Left lung (tissue), 4 donors: ENCODE measurements at regions not wholly inside any gene's neighbourhood (a gene's known extent, or its start where the extent isn't known, plus 50 kb on each side); places are given as distances from the start of the nearest gene placed in this dataset.

Experiments used
- ATAC-seq: fragments of 200-7000 bp; cut with Tn5 transposase; one replicate; pipeline ENCODE4 v1.9.1; 2020; ENCODE audit warnings: moderate library complexity
- DNase-seq, 4 donors: peaks; one replicate each; pipeline ENCODE4 v3.0.0-alpha.2; 2013 to 2020
- H3K27ac ChIP-seq, 2 donors: fragments of 200-600 bp; sonication (generic) in 1 of 2; one replicate each; pipeline versions ENCODE4 v1.5.0 to v1.8.0; 2020 to 2021
- H3K27me3 ChIP-seq, 2 donors: fragments of 200-600 bp; sonication (generic) in 1 of 2; one replicate each; pipeline versions ENCODE4 v1.5.0 to v1.8.0; 2020 to 2021
- H3K36me3 ChIP-seq, 2 donors: fragments of 200-600 bp; sonication (generic) in 1 of 2; one replicate each; pipeline versions ENCODE4 v1.5.0 to v1.8.0; 2020 to 2021
- H3K4me1 ChIP-seq, 2 donors: fragments of 200-600 bp; one replicate each; pipeline ENCODE4 v1.8.0; 2021
- H3K4me3 ChIP-seq, 2 donors: fragments of 200-600 bp; sonication (generic) in 1 of 2; one replicate each; pipeline versions ENCODE4 v1.5.0 to v1.8.0; 2020 to 2021; ENCODE audit warnings: mild to moderate bottlenecking in 1 of 2
- H3K9me3 ChIP-seq, 2 donors: fragments of 200-600 bp; sonication (generic) in 1 of 2; one replicate each; pipeline versions ENCODE4 v1.5.0 to v1.8.0; 2020 to 2021
- intact Hi-C, 2 donors: fragments of 100-400 bp; cut with DNase I; formaldehyde crosslinking; loops; one replicate each; pipeline versions ENCODE4 v1.11.2 to v1.14.2; 2022
- TF ChIP-seq, protein P1 (sequence below), 2 donors: fragments of 200-600 bp; sonication (generic) in 1 of 2; IDR thresholded peaks; one replicate each; pipeline versions ENCODE4 v1.5.0 to v1.8.0; 2021; ENCODE audit warnings: antibody characterized with exemption in 2 of 2
- donor health status: DM: no; HTN: yes; CAD: no.
- donor health status: DM: no; HTN: no; CAD: no.

DNA sequence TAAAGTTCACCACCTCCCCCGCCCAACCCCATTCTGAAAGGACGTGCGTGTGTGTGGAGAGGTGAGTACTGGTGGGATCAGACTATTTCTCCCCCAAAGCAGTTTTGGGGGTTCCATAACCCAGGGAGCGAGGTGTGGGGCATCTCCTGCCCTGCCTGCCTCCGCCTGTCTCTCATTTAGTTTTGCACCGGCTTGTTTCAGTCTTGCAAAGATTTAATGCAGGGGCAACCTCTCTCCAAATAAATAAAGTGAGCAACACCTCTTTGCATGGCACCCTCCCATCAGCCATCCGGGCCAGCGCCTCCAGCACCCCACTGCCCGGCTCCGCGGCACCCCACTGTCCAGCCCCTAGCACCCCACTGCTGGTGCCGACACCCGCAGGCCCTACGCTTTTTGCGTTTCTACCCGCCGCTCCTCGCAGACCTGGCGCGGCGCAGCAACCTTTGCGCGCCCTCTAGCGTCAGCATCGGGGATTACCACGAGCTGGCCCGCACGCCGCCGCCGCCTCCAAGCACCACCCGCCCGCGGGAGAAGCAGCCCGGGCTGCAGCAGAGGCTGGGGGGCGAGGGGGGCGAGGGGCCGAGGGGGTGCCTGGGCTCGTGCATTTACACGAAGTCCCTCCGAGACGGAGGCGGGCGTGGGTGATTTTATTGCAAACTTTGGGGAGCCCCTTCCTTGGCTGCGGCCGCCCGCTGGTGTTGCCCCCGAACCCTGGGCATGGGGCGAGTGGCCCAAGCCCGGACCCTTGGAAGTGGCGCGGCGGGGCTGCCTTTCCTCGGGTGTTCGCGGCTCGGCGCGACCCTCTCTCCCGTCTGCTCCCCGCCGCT is 55.8 kb upstream of the VRK1 start:
- intact Hi-C loops, result loop anchor here in 1 of 2 donors (10.0 kb wide), 1 partner anchor 167 kb away; no protein-coding TSS in a partner anchor

DNA sequence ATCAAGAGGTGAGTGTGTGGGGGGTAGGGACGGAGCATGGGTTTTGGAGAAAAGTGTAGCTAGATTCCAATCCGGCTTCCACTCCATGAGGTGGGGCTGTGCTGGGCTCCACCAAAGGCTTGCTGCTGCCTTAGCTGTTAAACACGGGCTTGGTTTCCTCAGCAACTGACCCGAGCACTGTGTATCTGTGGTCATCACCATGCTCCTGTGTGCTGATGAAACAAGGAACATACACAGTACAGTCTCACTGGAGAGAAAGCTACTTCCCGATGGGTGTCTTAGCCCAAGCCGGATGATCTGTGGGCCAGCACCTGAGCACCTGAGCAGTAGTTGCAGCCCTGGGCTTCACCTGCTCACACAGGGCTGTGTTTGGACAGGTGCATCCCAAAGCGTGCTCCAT is 52.9 kb upstream of the VRK1 start:
- intact Hi-C loops, result loop anchor here in 1 of 2 donors (10.0 kb wide), 1 partner anchor 169 kb away; no protein-coding TSS in a partner anchor
- TF ChIP-seq, protein P1, sequence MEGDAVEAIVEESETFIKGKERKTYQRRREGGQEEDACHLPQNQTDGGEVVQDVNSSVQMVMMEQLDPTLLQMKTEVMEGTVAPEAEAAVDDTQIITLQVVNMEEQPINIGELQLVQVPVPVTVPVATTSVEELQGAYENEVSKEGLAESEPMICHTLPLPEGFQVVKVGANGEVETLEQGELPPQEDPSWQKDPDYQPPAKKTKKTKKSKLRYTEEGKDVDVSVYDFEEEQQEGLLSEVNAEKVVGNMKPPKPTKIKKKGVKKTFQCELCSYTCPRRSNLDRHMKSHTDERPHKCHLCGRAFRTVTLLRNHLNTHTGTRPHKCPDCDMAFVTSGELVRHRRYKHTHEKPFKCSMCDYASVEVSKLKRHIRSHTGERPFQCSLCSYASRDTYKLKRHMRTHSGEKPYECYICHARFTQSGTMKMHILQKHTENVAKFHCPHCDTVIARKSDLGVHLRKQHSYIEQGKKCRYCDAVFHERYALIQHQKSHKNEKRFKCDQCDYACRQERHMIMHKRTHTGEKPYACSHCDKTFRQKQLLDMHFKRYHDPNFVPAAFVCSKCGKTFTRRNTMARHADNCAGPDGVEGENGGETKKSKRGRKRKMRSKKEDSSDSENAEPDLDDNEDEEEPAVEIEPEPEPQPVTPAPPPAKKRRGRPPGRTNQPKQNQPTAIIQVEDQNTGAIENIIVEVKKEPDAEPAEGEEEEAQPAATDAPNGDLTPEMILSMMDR (IDR thresholded peaks at IDR 0.05), result no peak
- ATAC-seq (no peak), DNase-seq (no peak)
- Histone ChIP-seq H3K27ac (no peak overlapping the region), H3K4me1 (peaks cover 4 to 9% of the 10 kb centered on the region in 2 donors), H3K27me3 (peaks cover 22 to 95% of the 10 kb centered on the region in 2 donors), H3K4me3 (no peak overlapping the region), H3K36me3 (no peaks in the 10 kb centered on the region), H3K9me3 (no peaks in the 10 kb centered on the region)

More for the DNA sequence above, 55.8 kb upstream of the VRK1 start:
- no peaks in the 10 kb centered on the region for H3K9me3 ChIP-seq
- ATAC-seq (peak; percentile 98), DNase-seq (peak; percentile 47 to 95 (median 63))
- H3K4me1 ChIP-seq, result peaks cover 4 to 9% of the 10 kb centered on the region in 2 donors
- TF ChIP-seq, protein P1 (IDR thresholded peaks at IDR 0.05), result peak; percentile 87 to 93
- H3K36me3 ChIP-seq, result no peaks in the 10 kb centered on the region
- H3K4me3 ChIP-seq, result peak overlapping the region in 1 of 2 donors; percentile 16
- H3K27me3 ChIP-seq, result peaks cover 47 to 91% of the 10 kb centered on the region in 2 donors
- no peak overlapping the region for H3K27ac ChIP-seq

DNA sequence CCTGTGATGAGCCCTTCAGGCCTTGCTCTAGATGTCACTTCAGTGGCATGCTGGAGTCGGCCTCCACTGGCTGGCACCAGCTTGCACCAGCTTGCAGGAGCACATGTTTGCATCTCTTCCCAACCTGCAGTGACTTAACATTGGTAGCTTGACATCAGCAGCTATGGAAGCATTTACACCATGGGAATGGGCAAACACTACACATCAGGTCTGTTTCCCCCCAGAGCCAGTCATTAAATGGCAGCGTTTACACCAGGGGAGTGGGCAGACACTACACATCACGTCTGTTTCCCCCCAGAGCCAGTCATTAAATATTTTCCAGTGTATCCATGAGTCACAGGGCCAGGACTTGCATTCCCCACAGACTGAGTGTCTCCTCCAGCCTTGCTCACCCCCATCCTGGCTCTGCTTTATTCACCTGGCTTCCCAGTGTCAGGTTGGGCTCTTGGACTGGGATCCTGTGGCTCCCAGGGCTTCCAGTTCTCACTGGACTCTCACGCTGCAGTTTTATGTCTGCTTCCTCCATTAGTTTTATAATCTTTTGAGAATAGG is 51.6 kb upstream of the VRK1 start:
- Histone ChIP-seq H3K27me3 (peaks cover 13 to 93% of the 10 kb centered on the region in 2 donors), H3K27ac (no peak overlapping the region)
- no peak for ATAC-seq

DNA sequence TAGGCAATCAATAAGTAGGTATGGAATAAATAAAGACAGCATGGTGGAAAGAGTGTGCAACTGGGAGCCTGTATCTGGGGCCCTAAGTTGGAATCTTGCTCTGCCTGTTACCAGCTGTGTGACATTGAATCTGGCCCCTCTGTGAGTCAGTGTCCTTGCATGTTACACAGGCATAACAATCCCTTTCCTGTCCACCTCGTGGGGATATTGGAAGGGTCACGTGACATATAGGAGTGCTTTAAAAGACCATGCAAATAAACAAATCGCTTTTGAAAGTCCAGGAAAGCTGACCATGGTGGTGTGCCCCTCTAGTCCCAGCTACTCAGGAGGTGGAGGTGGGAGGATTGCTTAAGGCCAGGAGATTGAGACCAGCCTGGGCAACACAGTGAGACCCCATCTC is 51.1 kb upstream of the VRK1 start:
- no peaks in the 10 kb centered on the region for H3K9me3 ChIP-seq
- intact Hi-C loops, result loop anchor here in 1 of 2 donors (10.0 kb wide), 1 partner anchor 171 kb away; no protein-coding TSS in a partner anchor
- no peak for DNase-seq
- H3K27ac ChIP-seq, result no peak overlapping the region
- peaks cover 8 to 90% of the 10 kb centered on the region in 2 donors for H3K27me3 ChIP-seq
- no peak overlapping the region for H3K4me3 ChIP-seq
- no peaks in the 10 kb centered on the region for H3K36me3 ChIP-seq
- TF ChIP-seq, protein P1 (IDR thresholded peaks at IDR 0.05), result no peak
- H3K4me1 ChIP-seq, result peaks cover 4 to 8% of the 10 kb centered on the region in 2 donors
- no peak for ATAC-seq

More for the DNA sequence above, 51.6 kb upstream of the VRK1 start:
- Histone ChIP-seq H3K9me3 (no peaks in the 10 kb centered on the region), H3K4me3 (no peak overlapping the region), H3K4me1 (peaks cover 4 to 9% of the 10 kb centered on the region in 2 donors), H3K36me3 (no peaks in the 10 kb centered on the region)
- no peak for DNase-seq
- intact Hi-C loops, result loop anchor here in 1 of 2 donors (10.0 kb wide), 1 partner anchor 171 kb away; no protein-coding TSS in a partner anchor
- TF ChIP-seq, protein P1 (IDR thresholded peaks at IDR 0.05), result no peak

DNA sequence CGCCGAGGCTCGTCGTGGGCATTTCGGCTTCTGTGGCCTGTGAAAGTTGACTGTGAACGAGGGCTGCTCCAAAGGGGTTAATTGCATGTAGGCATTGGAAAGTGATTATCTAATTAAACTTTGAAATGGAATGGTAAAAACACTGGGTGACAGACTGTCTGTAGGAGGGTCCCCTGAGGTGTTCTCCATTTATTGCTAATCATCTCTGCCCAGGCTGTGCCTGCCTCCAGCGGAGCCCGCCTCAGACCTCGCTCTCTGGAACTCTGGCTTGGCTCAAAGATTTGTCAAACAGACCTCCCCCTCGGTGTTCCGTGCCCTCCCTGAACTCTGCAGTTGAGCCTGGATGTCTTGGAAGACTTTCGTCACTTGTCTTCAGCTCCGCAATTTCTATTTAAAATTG is 50.2 kb upstream of the VRK1 start:
- TF ChIP-seq, protein P1 (IDR thresholded peaks at IDR 0.05), result no peak
- no peaks in the 10 kb centered on the region for H3K36me3 ChIP-seq
- ATAC-seq (no peak), DNase-seq (no peak)
- H3K4me1 ChIP-seq, result no peaks in the 10 kb centered on the region
- no peak overlapping the region for H3K4me3 ChIP-seq
- no peak overlapping the region for H3K27ac ChIP-seq
- peaks cover 4 to 80% of the 10 kb centered on the region in 2 donors for H3K27me3 ChIP-seq
- intact Hi-C loops, result loop anchor here in 1 of 2 donors (10.0 kb wide), 1 partner anchor 172 kb away; no protein-coding TSS in a partner anchor
- no peaks in the 10 kb centered on the region for H3K9me3 ChIP-seq
